ENCODE measurements at regions not wholly inside any gene's neighbourhood (a gene's known extent, or its start where the extent isn't known, plus 50 kb on each side); places are given as distances from the start of the nearest gene placed in this dataset.

DNA sequence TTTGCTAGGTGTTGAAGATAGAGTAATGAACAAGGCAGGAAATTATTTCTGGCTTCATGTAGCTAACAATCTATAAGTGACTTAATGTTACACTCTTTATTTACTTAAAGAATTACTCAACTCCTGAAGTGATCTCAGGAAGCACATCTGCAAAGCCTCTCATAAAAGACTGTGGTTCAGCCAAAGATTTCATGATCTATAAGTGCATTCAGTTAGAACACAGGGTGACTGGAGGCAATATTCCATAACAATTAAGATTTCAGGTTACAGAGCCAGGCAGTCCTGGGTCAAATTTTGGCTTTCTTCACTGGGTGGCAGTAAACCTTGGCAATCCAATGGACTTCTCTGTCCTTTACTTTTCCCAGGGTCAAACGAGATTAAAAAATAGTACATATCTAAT is 204.0 kb downstream of the TPBG start:
- Mint-ChIP-seq H3K27me3 (ENCODE audit: low read depth) (no peaks in the 10 kb centered on the region), H3K4me1 (ENCODE audit: low read depth) (no peaks in the 10 kb centered on the region), H3K36me3 (ENCODE audit: low read depth) (no peaks in the 10 kb centered on the region), H3K9me3 (ENCODE audit: insufficient read depth) (no peaks in the 10 kb centered on the region), H3K4me3 (no peak overlapping the region), H3K27ac (no peak overlapping the region)
- CTCF ChIA-PET: no interaction called here
- POLR2A ChIA-PET: no interaction called here
- DNase-seq (no peak), ATAC-seq (no peak)

GRCh38 chr6:82568290-82568993 is 204.8 kb downstream of the TPBG start:
- H3K4me1 Mint-ChIP-seq (ENCODE audit: low read depth): no peaks in the 10 kb centered on the region
- ChIA-PET CTCF (no interaction called here), POLR2A (no interaction called here)
- no peaks in the 10 kb centered on the region for H3K27me3 Mint-ChIP-seq (ENCODE audit: low read depth)
- DNase-seq (no peak), ATAC-seq (no peak)
- H3K27ac Mint-ChIP-seq: no peak overlapping the region
- no peak overlapping the region for H3K4me3 Mint-ChIP-seq
- H3K9me3 Mint-ChIP-seq (ENCODE audit: insufficient read depth): no peaks in the 10 kb centered on the region
- H3K36me3 Mint-ChIP-seq (ENCODE audit: low read depth): no peaks in the 10 kb centered on the region

DNA sequence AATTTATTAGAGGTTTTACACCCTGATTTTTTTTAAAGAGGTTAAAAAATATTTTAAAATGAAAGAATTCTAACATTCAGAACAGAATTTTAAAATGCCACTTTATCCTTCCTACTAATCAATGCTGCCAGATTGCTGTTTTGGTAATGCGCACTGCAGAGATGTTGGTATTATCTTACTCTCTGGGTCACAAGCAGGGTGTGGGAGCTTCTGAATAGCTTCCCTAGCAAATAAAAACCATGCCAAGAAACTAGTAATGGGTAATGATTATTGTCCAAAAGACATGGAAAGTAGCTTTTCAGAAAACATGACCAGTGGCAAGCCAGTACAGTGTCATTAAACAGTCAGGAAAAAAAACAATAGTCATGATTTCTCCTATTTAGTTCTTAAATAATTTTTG is 205.4 kb downstream of the TPBG start:
- ATAC-seq (no peak), DNase-seq (no peak)
- Mint-ChIP-seq H3K27ac (no peak overlapping the region), H3K4me3 (no peak overlapping the region), H3K27me3 (ENCODE audit: low read depth) (no peaks in the 10 kb centered on the region), H3K4me1 (ENCODE audit: low read depth) (no peaks in the 10 kb centered on the region), H3K9me3 (ENCODE audit: insufficient read depth) (no peaks in the 10 kb centered on the region), H3K36me3 (ENCODE audit: low read depth) (no peaks in the 10 kb centered on the region)
- POLR2A ChIA-PET: no interaction called here
- CTCF ChIA-PET: no interaction called here

DNA sequence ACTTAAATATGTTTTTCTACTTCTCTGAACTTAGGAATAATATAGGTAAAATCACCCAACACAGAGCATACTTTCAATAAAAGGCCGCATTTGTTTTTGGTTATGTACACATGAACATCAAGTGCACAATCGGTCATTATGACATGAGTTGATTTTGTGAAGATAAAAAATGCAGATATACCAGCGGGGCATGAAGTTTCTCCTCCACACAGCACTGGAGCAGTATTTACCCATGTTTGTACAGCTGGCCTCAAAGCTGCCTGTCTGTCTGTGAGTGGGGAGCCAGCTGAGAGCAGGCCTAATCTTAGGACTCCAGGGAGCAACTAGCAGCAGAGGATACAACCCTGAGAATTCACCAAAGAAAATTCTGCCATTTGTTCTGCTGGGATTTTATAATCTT is 206.5 kb downstream of the TPBG start:
- DNase-seq (no peak), ATAC-seq (no peak)
- Mint-ChIP-seq H3K36me3 (ENCODE audit: low read depth) (no peaks in the 10 kb centered on the region), H3K4me3 (no peak overlapping the region), H3K9me3 (ENCODE audit: insufficient read depth) (no peaks in the 10 kb centered on the region), H3K27ac (no peak overlapping the region), H3K27me3 (ENCODE audit: low read depth) (no peaks in the 10 kb centered on the region), H3K4me1 (ENCODE audit: low read depth) (no peaks in the 10 kb centered on the region)
- ChIA-PET POLR2A (no interaction called here), CTCF (no interaction called here)

GRCh38 chr6:82571455-82571854 is 207.8 kb downstream of the TPBG start:
- Mint-ChIP-seq H3K27ac (no peak overlapping the region), H3K9me3 (ENCODE audit: insufficient read depth) (peaks cover 2% of the 10 kb centered on the region), H3K36me3 (ENCODE audit: low read depth) (no peaks in the 10 kb centered on the region), H3K4me1 (ENCODE audit: low read depth) (no peaks in the 10 kb centered on the region), H3K4me3 (no peak overlapping the region), H3K27me3 (ENCODE audit: low read depth) (no peaks in the 10 kb centered on the region)
- ChIA-PET POLR2A (no interaction called here), CTCF (no interaction called here)
- DNase-seq (no peak), ATAC-seq (no peak)

DNA sequence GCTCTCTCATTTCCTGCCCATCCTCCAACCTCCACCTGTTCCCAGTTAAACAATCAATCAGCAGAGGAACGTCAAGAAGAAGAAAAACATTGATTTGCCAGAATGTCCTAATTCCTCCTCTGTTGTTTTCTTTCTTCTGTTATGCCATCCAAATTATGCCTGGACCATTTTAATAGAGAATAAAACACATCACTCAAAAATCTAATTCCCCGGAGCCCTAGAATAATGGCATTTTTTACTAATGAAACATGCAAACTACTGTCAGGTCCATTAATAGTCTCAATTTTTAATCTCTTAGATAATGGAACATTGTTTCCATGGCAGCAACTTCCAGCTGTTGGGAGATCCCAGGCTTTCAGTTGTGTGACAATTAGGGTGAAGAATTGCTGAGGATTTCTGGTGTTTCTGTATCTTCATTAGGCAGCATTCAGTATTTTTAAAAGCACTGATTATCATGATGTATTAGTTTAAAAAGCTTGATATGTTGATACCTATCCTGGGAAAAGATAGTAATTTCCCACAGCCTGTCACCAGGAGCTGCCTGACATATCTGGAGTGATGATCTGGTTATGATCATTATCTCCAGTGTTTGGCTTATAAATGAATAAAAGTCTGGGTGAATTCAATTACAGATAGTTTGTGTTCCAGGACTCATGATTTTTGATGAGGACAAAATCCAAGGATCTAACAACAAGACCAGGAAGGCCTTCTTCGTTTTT is 209.8 kb downstream of the TPBG start:
- peaks cover 6% of the 10 kb centered on the region for H3K9me3 Mint-ChIP-seq (ENCODE audit: insufficient read depth)
- ATAC-seq: no peak
- H3K4me3 Mint-ChIP-seq: no peak overlapping the region
- POLR2A ChIA-PET: no interaction called here
- DNase-seq: no peak
- no peaks in the 10 kb centered on the region for H3K36me3 Mint-ChIP-seq (ENCODE audit: low read depth)
- CTCF ChIA-PET: no interaction called here
- H3K27me3 Mint-ChIP-seq (ENCODE audit: low read depth): no peaks in the 10 kb centered on the region
- no peak overlapping the region for H3K27ac Mint-ChIP-seq
- H3K4me1 Mint-ChIP-seq (ENCODE audit: low read depth): no peaks in the 10 kb centered on the region

- H3K4me3 Mint-ChIP-seq: no peak overlapping the region
- H3K27ac Mint-ChIP-seq: no peak overlapping the region
- H3K9me3 Mint-ChIP-seq (ENCODE audit: insufficient read depth): peaks cover 6% of the 10 kb centered on the region
- DNase-seq: no peak
- ChIA-PET POLR2A (no interaction called here), CTCF (no interaction called here)
- no peaks in the 10 kb centered on the region for H3K27me3 Mint-ChIP-seq (ENCODE audit: low read depth)
- H3K4me1 Mint-ChIP-seq (ENCODE audit: low read depth): no peaks in the 10 kb centered on the region
- no peak for ATAC-seq
- no peaks in the 10 kb centered on the region for H3K36me3 Mint-ChIP-seq (ENCODE audit: low read depth)
These were observed 212.7 kb downstream of the TPBG start for GRCh38 chr6:82576284-82576683.

DNA sequence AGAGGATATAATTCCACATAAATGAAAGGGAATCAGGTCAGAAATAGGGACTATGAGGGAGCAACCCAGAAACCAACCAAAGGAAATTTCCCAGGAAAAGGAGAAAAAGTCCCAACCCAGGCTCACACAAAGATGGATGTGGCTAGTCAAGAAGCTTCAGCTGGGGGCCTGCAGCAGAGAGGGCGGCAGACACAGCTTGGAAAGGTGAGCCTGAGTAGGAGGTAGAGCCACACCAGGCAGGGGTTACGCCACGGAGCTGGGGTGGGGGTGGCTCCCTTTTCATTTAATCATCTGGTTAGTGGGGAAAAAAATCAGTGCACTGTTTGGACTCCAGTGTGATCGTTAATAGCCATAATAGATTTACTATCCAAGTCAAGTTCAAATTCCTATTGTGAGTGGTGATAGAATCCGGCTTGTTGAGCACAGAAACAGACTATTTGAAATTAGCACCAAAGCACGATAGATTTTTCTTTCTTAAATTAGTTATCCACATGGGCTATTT is 220.6 kb downstream of the TPBG start:
- ATAC-seq (no peak), DNase-seq (no peak)
- ChIA-PET CTCF (no interaction called here), POLR2A (no interaction called here)
- Mint-ChIP-seq H3K9me3 (ENCODE audit: insufficient read depth) (no peaks in the 10 kb centered on the region), H3K4me1 (ENCODE audit: low read depth) (no peaks in the 10 kb centered on the region), H3K27me3 (ENCODE audit: low read depth) (no peaks in the 10 kb centered on the region), H3K4me3 (no peak overlapping the region), H3K27ac (no peak overlapping the region), H3K36me3 (ENCODE audit: low read depth) (no peaks in the 10 kb centered on the region)

GRCh38 chr6:82584856-82585255 is 221.2 kb downstream of the TPBG start:
- Mint-ChIP-seq H3K4me1 (ENCODE audit: low read depth) (no peaks in the 10 kb centered on the region), H3K4me3 (no peak overlapping the region)
- CTCF ChIA-PET: no interaction called here

GRCh38 chr6:82588020-82588419 is 224.4 kb downstream of the TPBG start:
- Mint-ChIP-seq H3K4me3 (no peak overlapping the region), H3K27ac (no peak overlapping the region), H3K27me3 (ENCODE audit: low read depth) (no peaks in the 10 kb centered on the region), H3K9me3 (ENCODE audit: insufficient read depth) (no peaks in the 10 kb centered on the region), H3K36me3 (ENCODE audit: low read depth) (no peaks in the 10 kb centered on the region), H3K4me1 (ENCODE audit: low read depth) (no peaks in the 10 kb centered on the region)
- ChIA-PET POLR2A (no interaction called here), CTCF (no interaction called here)
- no peak for DNase-seq
- ATAC-seq: no peak

More at GRCh38 chr6:82584856-82585255, 221.2 kb downstream of the TPBG start:
- POLR2A ChIA-PET: no interaction called here
- Mint-ChIP-seq H3K27ac (no peak overlapping the region), H3K36me3 (ENCODE audit: low read depth) (no peaks in the 10 kb centered on the region), H3K27me3 (ENCODE audit: low read depth) (no peaks in the 10 kb centered on the region), H3K9me3 (ENCODE audit: insufficient read depth) (no peaks in the 10 kb centered on the region)
- no peak for ATAC-seq
- DNase-seq: no peak

DNA sequence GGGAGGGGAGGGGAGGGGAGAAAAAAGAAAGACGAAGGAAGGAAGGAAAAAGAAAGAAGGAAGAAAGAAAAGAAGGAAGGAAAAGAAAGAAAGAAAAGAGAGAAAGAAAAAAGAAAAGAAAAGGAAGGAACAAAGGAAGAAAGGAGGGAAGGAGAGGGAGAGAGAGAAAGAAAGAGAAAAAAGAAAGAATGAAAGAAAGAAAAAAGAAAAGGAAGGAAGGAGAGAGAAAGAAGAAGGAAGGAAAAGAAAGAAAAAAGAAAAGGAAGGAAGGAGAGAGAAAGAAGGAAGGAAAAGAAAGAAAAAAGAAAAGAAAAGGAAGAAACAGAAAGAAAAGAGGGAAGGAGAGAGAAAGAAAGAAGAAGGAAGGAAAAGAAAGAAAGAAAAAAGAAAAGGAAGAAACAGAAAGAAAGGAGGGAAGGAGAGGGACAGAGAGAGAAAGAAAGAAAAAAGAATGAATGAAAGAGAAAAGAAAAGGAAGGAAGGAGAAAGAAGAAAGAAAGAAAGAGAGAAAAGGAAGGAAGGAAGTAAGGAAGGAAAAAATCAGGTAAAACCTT is 225.3 kb downstream of the TPBG start:
- H3K27me3 Mint-ChIP-seq (ENCODE audit: low read depth): no peaks in the 10 kb centered on the region
- no peak for DNase-seq
- no peak overlapping the region for H3K4me3 Mint-ChIP-seq
- ChIA-PET POLR2A (no interaction called here), CTCF (no interaction called here)
- no peaks in the 10 kb centered on the region for H3K36me3 Mint-ChIP-seq (ENCODE audit: low read depth)
- H3K4me1 Mint-ChIP-seq (ENCODE audit: low read depth): no peaks in the 10 kb centered on the region
- no peaks in the 10 kb centered on the region for H3K9me3 Mint-ChIP-seq (ENCODE audit: insufficient read depth)
- ATAC-seq: no peak
- no peak overlapping the region for H3K27ac Mint-ChIP-seq

GRCh38 chr6:82589509-82590206 is 226.0 kb downstream of the TPBG start:
- DNase-seq: no peak
- Mint-ChIP-seq H3K27me3 (ENCODE audit: low read depth) (no peaks in the 10 kb centered on the region), H3K36me3 (ENCODE audit: low read depth) (no peaks in the 10 kb centered on the region), H3K4me1 (ENCODE audit: low read depth) (no peaks in the 10 kb centered on the region), H3K27ac (no peak overlapping the region), H3K4me3 (no peak overlapping the region), H3K9me3 (ENCODE audit: insufficient read depth) (no peaks in the 10 kb centered on the region)
- no peak for ATAC-seq
- ChIA-PET CTCF (no interaction called here), POLR2A (no interaction called here)

Measured in activated CD8-positive, alpha-beta T cell treated with anti-CD3 and anti-CD28 coated beads, Interleukin-2, amount 10 ng/mL, durations not matched to agents 7 days and 5 days (primary cell).